Adipocyte (in vitro differentiated cells): ENCODE measurements at regions not wholly inside any gene's neighbourhood (a gene's known extent, or its start where the extent isn't known, plus 50 kb on each side); places are given as distances from the start of the nearest gene placed in this dataset.
"Not testable (repeated sequence)": the region's sequence is repeated elsewhere in the genome, so short reads cannot be mapped to it uniquely, and the experiment has no call there.

Experiments used
- DNase-seq: peaks from one replicate; pipeline ENCODE4 v3.0.0-alpha.2; 2015; ENCODE audit warnings: low read depth
- H3K27me3 ChIP-seq: replicated peaks from 2 replicates; pipeline ENCODE4 v1.7.0; 2013; ENCODE audit warnings: mild to moderate bottlenecking, low read length, moderate library complexity; ENCODE audit not compliant: control insufficient read depth, insufficient read depth
- H3K36me3 ChIP-seq: 2 replicates; pipeline ENCODE4 v1.7.0; 2013; ENCODE audit warnings: low read length, mild to moderate bottlenecking, moderate library complexity; ENCODE audit not compliant: control insufficient read depth, insufficient read depth, severe bottlenecking
- H3K4me1 ChIP-seq: 2 replicates; pipeline ENCODE4 v1.7.0; 2013; ENCODE audit warnings: mild to moderate bottlenecking, low read length, moderate library complexity; ENCODE audit not compliant: control insufficient read depth, insufficient read depth
- H3K4me3 ChIP-seq: 2 replicates; pipeline ENCODE4 v1.7.0; 2013; ENCODE audit warnings: mild to moderate bottlenecking, low read length, moderate library complexity
- H3K9ac ChIP-seq: 2 replicates; pipeline ENCODE4 v1.7.0; 2013; ENCODE audit warnings: mild to moderate bottlenecking, low read length, moderate library complexity
- H3K9me3 ChIP-seq: 2 replicates; pipeline ENCODE4 v1.7.0; 2013; ENCODE audit warnings: mild to moderate bottlenecking, low read length, moderate library complexity; ENCODE audit not compliant: control insufficient read depth

GRCh38 chr15:84425327-84425726 is 175.5 kb upstream of the ZSCAN2 start:
- not testable (repeated sequence) for H3K4me3 ChIP-seq, H3K4me1 ChIP-seq, H3K27me3 ChIP-seq, DNase-seq, H3K9me3 ChIP-seq, H3K9ac ChIP-seq, H3K36me3 ChIP-seq

DNA sequence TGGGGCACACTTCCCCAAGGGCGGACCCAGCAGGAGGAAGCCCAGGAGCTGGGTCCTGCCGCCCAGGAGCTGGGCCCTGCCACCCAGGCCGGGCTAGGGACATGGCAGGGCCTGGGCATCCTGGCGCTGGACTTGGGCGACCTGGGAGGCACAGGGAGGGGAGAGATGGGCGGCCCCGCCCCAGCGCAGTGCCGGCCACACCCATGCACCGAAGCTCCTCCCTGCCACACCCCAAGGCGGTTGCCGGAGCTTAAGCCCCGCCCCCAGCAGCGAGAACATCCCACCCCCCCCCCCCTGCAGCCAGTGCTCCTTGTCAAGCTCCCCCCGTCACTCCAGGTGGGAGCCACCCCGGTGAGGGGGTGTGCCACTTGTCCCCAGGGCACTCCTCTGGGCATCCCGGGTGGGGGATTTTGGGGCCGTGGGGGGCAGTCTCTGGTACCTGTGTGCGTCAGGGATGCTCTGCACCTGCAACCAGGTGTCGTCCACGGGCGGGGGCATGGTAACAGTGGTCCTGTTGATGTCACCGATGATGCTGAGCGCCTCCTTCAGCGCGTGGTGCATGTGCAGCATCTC is 127.4 kb upstream of the ZSCAN2 start:
- not testable (repeated sequence) for H3K36me3 ChIP-seq, DNase-seq, H3K27me3 ChIP-seq, H3K4me1 ChIP-seq, H3K9me3 ChIP-seq, H3K4me3 ChIP-seq, H3K9ac ChIP-seq

GRCh38 chr15:84476364-84477033 is 124.3 kb upstream of the ZSCAN2 start:
- not testable (repeated sequence) for H3K4me3 ChIP-seq, H3K9me3 ChIP-seq, H3K9ac ChIP-seq, DNase-seq, H3K27me3 ChIP-seq, H3K36me3 ChIP-seq, H3K4me1 ChIP-seq

DNA sequence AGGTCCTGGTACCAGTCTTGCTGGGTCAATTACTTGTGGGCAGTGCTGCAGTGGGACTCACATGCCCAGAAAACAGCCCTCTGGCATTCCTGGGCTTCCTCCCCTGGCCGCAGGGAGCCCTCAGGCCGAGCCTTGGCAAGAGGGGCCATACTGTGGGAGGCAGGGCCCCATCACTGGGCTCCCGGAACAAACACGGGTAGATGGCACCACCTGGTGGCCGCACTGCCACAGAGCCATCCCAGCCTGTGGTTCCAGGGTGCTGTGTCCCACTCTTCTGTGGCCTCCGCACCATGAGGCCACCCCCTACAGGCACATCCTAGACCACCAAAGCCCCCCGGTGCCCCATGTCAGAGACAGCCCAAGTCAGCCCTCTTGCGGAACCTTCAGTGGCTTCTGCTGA is 123.3 kb upstream of the ZSCAN2 start:
- H3K36me3 ChIP-seq, H3K4me1 ChIP-seq, H3K27me3 ChIP-seq, H3K9ac ChIP-seq, DNase-seq, H3K9me3 ChIP-seq, H3K4me3 ChIP-seq: not testable (repeated sequence)

- DNase-seq, H3K9me3 ChIP-seq, H3K4me3 ChIP-seq, H3K27me3 ChIP-seq, H3K9ac ChIP-seq, H3K36me3 ChIP-seq, H3K4me1 ChIP-seq: not testable (repeated sequence)
These were observed 120.6 kb upstream of the ZSCAN2 start for GRCh38 chr15:84480174-84480681.

GRCh38 chr15:84483859-84484258 is 117.0 kb upstream of the ZSCAN2 start:
- DNase-seq, H3K4me3 ChIP-seq, H3K27me3 ChIP-seq, H3K9ac ChIP-seq, H3K4me1 ChIP-seq, H3K36me3 ChIP-seq, H3K9me3 ChIP-seq: not testable (repeated sequence)

DNA sequence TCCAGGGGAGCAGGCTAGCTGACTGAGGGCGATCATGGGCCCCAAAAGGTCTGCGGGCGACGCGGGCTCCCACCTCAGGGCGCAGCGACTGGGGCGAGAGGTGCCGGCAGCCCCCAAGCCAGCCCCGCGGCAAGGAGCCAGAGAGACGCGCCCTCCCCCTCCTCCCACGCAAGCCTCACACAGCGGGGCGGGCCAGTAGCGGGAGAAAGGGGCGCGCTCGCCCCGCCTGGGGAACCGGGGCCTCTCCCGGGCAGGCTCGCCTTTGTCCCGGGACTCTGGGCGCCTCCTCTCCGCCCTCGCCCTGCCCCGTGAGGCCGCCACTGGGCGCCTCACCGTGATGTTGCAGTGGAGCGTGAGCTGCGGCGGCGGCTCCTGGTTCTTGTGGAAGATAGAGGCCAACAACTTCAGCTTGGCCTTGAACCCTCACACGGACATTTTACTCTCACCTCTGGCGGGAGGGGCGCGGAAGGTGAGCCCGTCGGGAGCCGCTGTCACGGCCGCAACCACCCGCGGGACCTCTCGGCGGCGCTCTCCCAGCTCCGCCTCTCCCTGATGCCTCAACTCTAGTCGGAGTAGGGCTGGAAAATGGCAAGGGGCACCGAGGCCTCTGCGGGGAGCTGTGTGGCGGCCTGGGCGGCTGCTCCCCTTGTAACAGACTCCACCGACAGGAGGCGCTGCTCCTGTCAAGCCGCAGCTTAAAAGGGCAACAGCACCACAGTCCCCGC is 100.5 kb upstream of the ZSCAN2 start:
- H3K27me3 ChIP-seq, H3K4me1 ChIP-seq, H3K36me3 ChIP-seq, DNase-seq, H3K9me3 ChIP-seq: not testable (repeated sequence)
- H3K4me3 ChIP-seq, result peak overlapping the region; percentile 50
- peak overlapping the region; percentile 63 for H3K9ac ChIP-seq

- H3K27me3 ChIP-seq, H3K4me1 ChIP-seq, DNase-seq, H3K9ac ChIP-seq, H3K4me3 ChIP-seq, H3K9me3 ChIP-seq, H3K36me3 ChIP-seq: not testable (repeated sequence)
These were observed 97.7 kb upstream of the ZSCAN2 start for GRCh38 chr15:84503101-84503500.

DNA sequence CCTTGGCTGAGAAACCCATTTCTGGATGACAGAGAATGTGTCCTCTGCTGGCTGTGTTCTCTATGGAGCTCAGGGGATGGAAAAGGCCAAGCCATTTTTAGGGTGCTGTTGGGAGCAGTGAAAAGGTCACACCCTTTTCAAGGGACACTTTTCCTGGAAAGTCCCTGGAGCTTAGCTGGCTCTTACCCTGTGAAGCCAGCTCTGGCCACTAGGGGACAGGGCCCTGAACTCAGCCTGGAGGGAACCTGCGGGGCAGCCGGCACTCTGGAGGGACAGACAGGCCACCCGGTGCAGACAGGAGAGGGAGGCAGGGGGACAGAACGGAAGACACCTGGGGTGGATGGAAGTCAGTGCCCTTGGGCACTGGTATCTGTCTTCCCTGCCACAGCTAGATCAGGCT is 95.3 kb upstream of the ZSCAN2 start:
- not testable (repeated sequence) for H3K9me3 ChIP-seq, H3K9ac ChIP-seq, H3K36me3 ChIP-seq, DNase-seq, H3K4me3 ChIP-seq, H3K4me1 ChIP-seq, H3K27me3 ChIP-seq

GRCh38 chr15:84512324-84512723 is 88.5 kb upstream of the ZSCAN2 start:
- not testable (repeated sequence) for DNase-seq, H3K4me1 ChIP-seq, H3K9ac ChIP-seq, H3K9me3 ChIP-seq, H3K36me3 ChIP-seq, H3K27me3 ChIP-seq, H3K4me3 ChIP-seq

- not testable (repeated sequence) for H3K27me3 ChIP-seq, H3K9ac ChIP-seq, H3K36me3 ChIP-seq, H3K9me3 ChIP-seq, H3K4me1 ChIP-seq, H3K4me3 ChIP-seq, DNase-seq
These were observed 84.0 kb upstream of the ZSCAN2 start for GRCh38 chr15:84516773-84517172.
